Gastroesophageal sphincter (tissue), 3 donors: ENCODE measurements at regions not wholly inside any gene's neighbourhood (a gene's known extent, or its start where the extent isn't known, plus 50 kb on each side); places are given as distances from the start of the nearest gene placed in this dataset.

Experiments
- POLR2AphosphoS5 ChIP-seq: sonication (generic); formaldehyde crosslinking; IDR thresholded peaks from one replicate; pipeline ENCODE4 v1.6.1; 2017; ENCODE audit warnings: antibody characterized with exemption
- TF ChIP-seq, protein P1 (sequence below), 4 experiments: fragments of 200-600 bp in 2 of 4; fragments of 450-650 bp in 2 of 4; sonication (generic) in 1 of 4; IDR thresholded peaks; one replicate each; pipeline ENCODE4 v1.5.1; 2017 to 2019; ENCODE audit warnings: antibody characterized with exemption in 4 of 4, mild to moderate bottlenecking in 2 of 4, moderate library complexity in 2 of 4

- TF ChIP-seq POLR2AphosphoS5, result no peak
- TF ChIP-seq, protein P1, sequence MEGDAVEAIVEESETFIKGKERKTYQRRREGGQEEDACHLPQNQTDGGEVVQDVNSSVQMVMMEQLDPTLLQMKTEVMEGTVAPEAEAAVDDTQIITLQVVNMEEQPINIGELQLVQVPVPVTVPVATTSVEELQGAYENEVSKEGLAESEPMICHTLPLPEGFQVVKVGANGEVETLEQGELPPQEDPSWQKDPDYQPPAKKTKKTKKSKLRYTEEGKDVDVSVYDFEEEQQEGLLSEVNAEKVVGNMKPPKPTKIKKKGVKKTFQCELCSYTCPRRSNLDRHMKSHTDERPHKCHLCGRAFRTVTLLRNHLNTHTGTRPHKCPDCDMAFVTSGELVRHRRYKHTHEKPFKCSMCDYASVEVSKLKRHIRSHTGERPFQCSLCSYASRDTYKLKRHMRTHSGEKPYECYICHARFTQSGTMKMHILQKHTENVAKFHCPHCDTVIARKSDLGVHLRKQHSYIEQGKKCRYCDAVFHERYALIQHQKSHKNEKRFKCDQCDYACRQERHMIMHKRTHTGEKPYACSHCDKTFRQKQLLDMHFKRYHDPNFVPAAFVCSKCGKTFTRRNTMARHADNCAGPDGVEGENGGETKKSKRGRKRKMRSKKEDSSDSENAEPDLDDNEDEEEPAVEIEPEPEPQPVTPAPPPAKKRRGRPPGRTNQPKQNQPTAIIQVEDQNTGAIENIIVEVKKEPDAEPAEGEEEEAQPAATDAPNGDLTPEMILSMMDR (IDR thresholded peaks at IDR 0.05), result no peak
These were observed 117.7 kb upstream of the FRMD4A start for GRCh38 chr10:14448197-14448990.
